GM18867 (cell line): ENCODE measurements at regions not wholly inside any gene's neighbourhood (a gene's known extent, or its start where the extent isn't known, plus 50 kb on each side); places are given as distances from the start of the nearest gene placed in this dataset.
A peak's percentile ranks its signal among the peaks of the same experiment; 100 is the strongest.

Source experiments
- ATAC-seq: cut with Tn5 transposase; IDR thresholded peaks from one replicate; pipeline ENCODE4 v1.9.1; 2021; ENCODE audit warnings: mild to moderate bottlenecking, moderate library complexity; ENCODE audit not compliant: unreplicated experiment

GRCh38 chr18:40926679-40927078 is 1028.4 kb upstream of the PIK3C3 start:
- ATAC-seq: no peak

- ATAC-seq: no peak
Observed at GRCh38 chr18:40925071-40925541, 1029.9 kb upstream of the PIK3C3 start.

GRCh38 chr18:40921845-40922629 is 1033.0 kb upstream of the PIK3C3 start:
- no peak for ATAC-seq

- ATAC-seq: no peak
Observed at GRCh38 chr18:40917056-40917455, 1038.0 kb upstream of the PIK3C3 start.

- ATAC-seq: no peak
Observed at GRCh38 chr18:40915724-40916123, 1039.3 kb upstream of the PIK3C3 start.

GRCh38 chr18:40911582-40912254 is 1043.3 kb upstream of the PIK3C3 start:
- ATAC-seq: no peak

GRCh38 chr18:40911041-40911440 is 1044.0 kb upstream of the PIK3C3 start:
- no peak for ATAC-seq

- ATAC-seq: no peak
Observed at GRCh38 chr18:40907842-40908241, 1047.2 kb upstream of the PIK3C3 start.

- no peak for ATAC-seq
Observed at GRCh38 chr18:40904295-40904694, 1050.7 kb upstream of the PIK3C3 start.

- ATAC-seq: no peak
Observed at GRCh38 chr18:40902436-40902835, 1052.6 kb upstream of the PIK3C3 start.

GRCh38 chr18:40897884-40898283 is 1057.2 kb upstream of the PIK3C3 start:
- ATAC-seq: no peak

GRCh38 chr18:40883271-40883670 is 1071.8 kb upstream of the PIK3C3 start:
- ATAC-seq: no peak

- no peak for ATAC-seq
Observed at GRCh38 chr18:40882468-40882867, 1072.6 kb upstream of the PIK3C3 start.

GRCh38 chr18:40878371-40878770 is 1076.7 kb upstream of the PIK3C3 start:
- ATAC-seq: no peak

- no peak for ATAC-seq
Observed at GRCh38 chr18:40877096-40877495, 1077.9 kb upstream of the PIK3C3 start.

- no peak for ATAC-seq
Observed at GRCh38 chr18:40875101-40875615, 1079.9 kb upstream of the PIK3C3 start.

- no peak for ATAC-seq
Observed at GRCh38 chr18:40874233-40874632, 1080.8 kb upstream of the PIK3C3 start.

- ATAC-seq: no peak
Observed at GRCh38 chr18:40868110-40868858, 1086.8 kb upstream of the PIK3C3 start.

GRCh38 chr18:40867459-40867858 is 1087.6 kb upstream of the PIK3C3 start:
- no peak for ATAC-seq

- no peak for ATAC-seq
Observed at GRCh38 chr18:40866968-40867367, 1088.1 kb upstream of the PIK3C3 start.

GRCh38 chr18:40866013-40866645 is 1088.9 kb upstream of the PIK3C3 start:
- peak; percentile 59 for ATAC-seq
